C4-2B (cell line): ENCODE measurements at regions not wholly inside any gene's neighbourhood (a gene's known extent, or its start where the extent isn't known, plus 50 kb on each side); places are given as distances from the start of the nearest gene placed in this dataset.

ENCODE experiments used
- H3K27ac ChIP-seq: fragments of 450-650 bp; 2 replicates; pipeline ENCODE4 v1.5.1; 2017
- ZFX ChIP-seq: fragments of 450-650 bp; IDR thresholded peaks from 2 replicates; pipeline ENCODE4 v1.6.1; 2017
- TF ChIP-seq, protein P1 (sequence below): fragments of 450-650 bp; conservative IDR thresholded peaks from 2 replicates; pipeline ENCODE4 v1.5.1; 2017; ENCODE audit warnings: mild to moderate bottlenecking

GRCh38 chr15:97623091-97623661 lies 337.3 kb upstream of the ARRDC4 start:
- TF ChIP-seq, protein P1, sequence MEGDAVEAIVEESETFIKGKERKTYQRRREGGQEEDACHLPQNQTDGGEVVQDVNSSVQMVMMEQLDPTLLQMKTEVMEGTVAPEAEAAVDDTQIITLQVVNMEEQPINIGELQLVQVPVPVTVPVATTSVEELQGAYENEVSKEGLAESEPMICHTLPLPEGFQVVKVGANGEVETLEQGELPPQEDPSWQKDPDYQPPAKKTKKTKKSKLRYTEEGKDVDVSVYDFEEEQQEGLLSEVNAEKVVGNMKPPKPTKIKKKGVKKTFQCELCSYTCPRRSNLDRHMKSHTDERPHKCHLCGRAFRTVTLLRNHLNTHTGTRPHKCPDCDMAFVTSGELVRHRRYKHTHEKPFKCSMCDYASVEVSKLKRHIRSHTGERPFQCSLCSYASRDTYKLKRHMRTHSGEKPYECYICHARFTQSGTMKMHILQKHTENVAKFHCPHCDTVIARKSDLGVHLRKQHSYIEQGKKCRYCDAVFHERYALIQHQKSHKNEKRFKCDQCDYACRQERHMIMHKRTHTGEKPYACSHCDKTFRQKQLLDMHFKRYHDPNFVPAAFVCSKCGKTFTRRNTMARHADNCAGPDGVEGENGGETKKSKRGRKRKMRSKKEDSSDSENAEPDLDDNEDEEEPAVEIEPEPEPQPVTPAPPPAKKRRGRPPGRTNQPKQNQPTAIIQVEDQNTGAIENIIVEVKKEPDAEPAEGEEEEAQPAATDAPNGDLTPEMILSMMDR: no peak
- TF ChIP-seq ZFX: no peak
- H3K27ac ChIP-seq: no peak overlapping the region

DNA sequence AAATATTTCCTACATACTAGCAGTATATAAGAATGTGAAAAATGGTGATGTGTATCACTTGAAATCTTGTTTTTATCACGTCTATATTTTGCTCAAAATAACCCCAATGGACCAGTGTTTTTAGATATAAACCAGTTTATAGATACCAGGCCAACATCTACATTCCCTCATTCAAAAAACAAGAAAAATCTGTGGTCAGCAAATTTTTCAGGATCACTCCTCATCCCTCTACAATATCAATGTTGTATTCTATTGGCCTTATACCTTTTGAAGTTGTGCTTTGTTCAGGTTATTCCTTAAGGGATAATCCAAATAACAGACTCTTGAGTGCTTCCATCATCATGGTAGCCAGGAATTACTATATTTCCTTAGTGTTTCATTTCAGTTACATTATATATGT lies 332.9 kb upstream of the ARRDC4 start:
- TF ChIP-seq, protein P1: no peak
- no peak for TF ChIP-seq ZFX
- no peak overlapping the region for H3K27ac ChIP-seq

DNA sequence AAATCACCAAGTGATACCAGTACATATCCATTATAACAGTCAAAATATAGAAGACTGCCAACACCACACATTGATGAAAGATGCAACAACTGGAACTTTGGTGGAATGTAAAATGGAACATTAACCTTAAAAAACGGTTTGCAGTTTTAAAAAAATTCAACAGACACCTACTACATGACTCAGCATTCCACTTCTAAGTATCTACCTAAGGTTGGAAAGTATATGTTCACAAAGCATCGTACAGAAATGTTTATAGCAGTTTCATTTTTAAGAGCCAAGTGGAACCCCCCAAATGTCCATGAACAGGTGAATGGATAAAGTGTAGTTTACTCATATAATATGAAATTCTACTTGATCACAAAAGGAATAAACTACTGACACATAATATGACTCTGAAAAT lies 314.7 kb upstream of the ARRDC4 start:
- TF ChIP-seq ZFX: no peak
- TF ChIP-seq, protein P1: no peak
- no peak overlapping the region for H3K27ac ChIP-seq

- no peak overlapping the region for H3K27ac ChIP-seq
- TF ChIP-seq, protein P1: no peak
- no peak for TF ChIP-seq ZFX
These were observed 311.8 kb upstream of the ARRDC4 start for GRCh38 chr15:97648728-97649127.

DNA sequence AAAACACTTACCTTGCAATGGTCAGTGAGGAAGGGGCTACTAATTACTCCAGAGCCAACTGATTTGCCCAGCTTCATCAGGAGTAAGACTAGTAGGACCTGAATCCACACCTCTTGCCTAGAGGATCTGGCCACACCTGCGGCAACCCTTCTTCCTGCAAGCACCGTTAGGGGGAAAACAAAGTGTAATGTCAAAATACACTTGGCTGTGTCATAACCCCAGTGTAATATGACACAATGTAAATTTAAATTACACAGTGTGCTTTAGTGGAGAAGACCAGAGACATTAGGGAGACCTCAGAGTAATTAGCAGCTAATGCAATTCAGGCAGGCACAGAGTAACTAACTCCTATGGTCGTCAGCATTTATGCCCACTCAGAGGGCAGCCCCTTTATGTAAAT lies 308.5 kb upstream of the ARRDC4 start:
- TF ChIP-seq, protein P1: no peak
- TF ChIP-seq ZFX: no peak
- no peak overlapping the region for H3K27ac ChIP-seq

GRCh38 chr15:97652700-97653167 lies 307.8 kb upstream of the ARRDC4 start:
- H3K27ac ChIP-seq: no peak overlapping the region
- no peak for TF ChIP-seq ZFX
- TF ChIP-seq, protein P1: no peak

GRCh38 chr15:97653896-97654295 lies 306.6 kb upstream of the ARRDC4 start:
- TF ChIP-seq ZFX: no peak
- TF ChIP-seq, protein P1: no peak

More at GRCh38 chr15:97653896-97654295, 306.6 kb upstream of the ARRDC4 start:
- no peak overlapping the region for H3K27ac ChIP-seq
